Globus pallidus (tissue), 1 donor: ENCODE measurements at regions not wholly inside any gene's neighbourhood (a gene's known extent, or its start where the extent isn't known, plus 50 kb on each side); places are given as distances from the start of the nearest gene placed in this dataset.
A peak's percentile ranks its signal among the peaks of the same experiment; 100 is the strongest.
"Not testable (repeated sequence)": the region's sequence is repeated elsewhere in the genome, so short reads cannot be mapped to it uniquely, and the experiment has no call there.

ENCODE experiments used
- DNase-seq: peaks from one replicate; pipeline ENCODE4 v3.0.0-alpha.2; 2015; ENCODE audit warnings: low spot score

DNA sequence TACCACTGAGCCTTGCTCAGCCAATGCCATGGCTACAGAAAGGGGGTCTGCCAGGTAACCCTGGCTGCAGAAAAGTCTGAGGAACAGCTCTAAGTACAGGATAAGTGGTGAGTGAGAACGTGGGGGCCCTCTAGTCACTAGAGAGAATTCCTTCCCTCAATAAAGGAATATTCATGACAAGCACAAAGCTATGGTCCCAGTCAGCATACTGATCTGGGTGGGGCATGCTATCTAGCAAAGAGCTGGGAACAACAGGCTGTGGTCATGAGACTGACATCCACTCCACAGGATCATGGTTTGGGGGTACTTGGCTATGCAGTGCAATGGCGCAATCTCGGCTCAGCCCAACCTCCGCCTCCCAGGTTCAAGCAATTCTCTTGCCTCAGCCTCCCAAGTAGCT, 140.4 kb downstream of the MTHFS start:
- DNase-seq = no peak

GRCh38 chr15:79765081-79765480, 131.7 kb downstream of the MTHFS start:
- no peak for DNase-seq

DNA sequence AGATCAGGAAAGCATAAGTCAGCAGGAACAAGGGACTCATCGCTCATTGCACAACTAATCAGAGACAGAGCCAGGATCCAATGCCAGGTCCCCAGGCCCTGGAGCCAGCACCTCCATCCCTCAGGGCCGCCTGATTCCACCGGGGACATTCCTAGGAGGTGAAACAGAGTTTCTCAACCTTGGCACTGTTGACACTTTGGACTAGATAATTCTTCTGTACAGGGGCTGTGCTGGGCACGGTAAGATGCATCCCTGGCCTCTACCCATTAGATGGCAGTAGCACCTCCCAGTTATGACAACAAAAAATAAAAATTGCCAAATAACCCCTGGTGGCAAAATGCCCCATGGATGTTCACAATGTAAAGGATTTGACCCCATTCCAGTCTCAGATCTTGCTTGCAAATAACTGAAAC, 127.7 kb downstream of the MTHFS start:
- peak; percentile 11 for DNase-seq

- DNase-seq = no peak
These were observed 126.7 kb downstream of the MTHFS start for GRCh38 chr15:79769933-79770759.

GRCh38 chr15:79773128-79773527, 123.7 kb downstream of the MTHFS start:
- peak; percentile 38 for DNase-seq

DNA sequence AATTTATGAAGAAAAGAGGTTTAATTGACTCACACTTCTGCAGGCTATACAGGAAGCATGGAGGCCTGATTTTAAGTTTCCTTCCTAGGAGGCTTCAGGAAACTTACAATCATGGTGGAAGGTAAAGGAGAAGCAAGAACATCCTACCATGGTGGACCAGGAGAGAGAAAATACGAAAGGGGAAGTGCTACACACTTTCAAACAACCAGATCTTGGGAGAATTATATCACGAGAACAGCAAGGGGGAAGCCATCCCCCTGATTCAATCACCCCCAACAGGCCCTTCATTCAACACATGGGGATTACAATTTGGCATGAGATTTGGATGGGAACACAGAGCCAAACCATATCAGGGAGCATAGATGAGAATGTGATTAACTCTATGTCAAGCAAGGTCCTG, 121.0 kb downstream of the MTHFS start:
- no peak for DNase-seq

DNA sequence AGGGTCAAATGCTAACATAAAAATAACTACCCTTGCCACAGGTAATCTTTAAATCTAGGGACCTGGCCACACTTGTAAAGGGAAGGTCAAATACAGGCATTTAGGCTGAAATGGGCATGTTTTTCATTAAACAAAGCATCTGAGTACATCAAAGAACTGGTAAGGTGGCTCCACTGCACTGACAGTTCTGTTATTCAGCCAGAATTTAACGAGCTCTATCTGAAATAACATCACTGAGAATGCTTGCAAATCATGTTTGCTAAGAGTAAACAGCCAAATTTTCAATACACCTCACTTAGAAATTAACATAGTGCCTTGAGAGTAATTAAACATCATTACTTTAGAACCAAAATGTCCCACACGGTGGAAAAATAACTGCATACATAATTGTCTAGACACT, 118.9 kb downstream of the MTHFS start:
- no peak for DNase-seq

DNA sequence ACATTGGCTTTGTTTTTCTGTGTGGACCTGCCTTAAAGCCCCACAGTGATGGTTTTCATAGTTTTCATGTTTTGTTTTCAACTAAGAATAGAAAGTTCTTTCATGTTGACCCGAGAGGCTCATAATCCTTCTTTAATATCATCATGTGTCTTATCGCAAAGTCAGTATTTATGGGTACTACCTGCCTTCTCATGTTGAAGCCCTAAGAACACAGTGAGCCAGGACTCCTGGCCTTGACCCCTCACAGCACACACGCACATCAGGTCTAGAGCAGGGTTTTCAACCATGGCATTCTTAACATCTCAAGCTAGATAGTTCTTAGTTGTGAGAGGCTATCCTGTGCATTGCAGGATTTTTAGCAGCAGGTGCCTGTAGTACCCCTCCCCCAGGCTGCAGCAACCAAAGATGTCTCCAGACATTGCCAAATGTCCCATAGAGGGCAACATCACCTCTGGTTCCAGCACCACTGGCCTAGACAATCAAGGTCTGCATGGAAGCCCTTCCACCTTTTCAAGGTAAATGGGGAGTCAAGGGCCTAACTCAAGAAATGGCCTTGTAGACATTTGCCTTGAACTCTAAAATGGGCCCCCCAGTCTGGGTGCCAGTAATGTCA, 118.3 kb downstream of the MTHFS start:
- no peak for DNase-seq

DNA sequence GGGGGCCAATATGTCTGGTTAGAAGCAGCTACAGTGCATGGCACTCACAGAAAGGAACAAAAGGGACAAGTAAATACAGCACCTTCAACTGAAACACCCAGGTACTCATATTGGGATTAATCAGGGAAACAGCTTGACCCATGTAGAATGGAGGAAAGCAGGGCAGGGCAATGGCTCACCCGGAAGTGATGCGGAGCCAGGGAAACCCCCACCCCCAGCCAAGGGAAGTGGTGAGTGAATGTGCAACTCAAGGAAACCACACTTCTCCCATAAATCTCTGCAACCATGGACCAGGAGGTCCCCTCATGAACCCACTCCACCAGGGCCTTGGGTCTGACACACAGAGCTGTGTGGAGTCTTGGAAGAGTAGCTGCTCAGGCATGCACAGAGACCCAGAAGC, 117.1 kb downstream of the MTHFS start:
- DNase-seq = no peak

- not testable (repeated sequence) for DNase-seq
These were observed 114.5 kb downstream of the MTHFS start for GRCh38 chr15:79782307-79782706.
